ENCODE measurements at regions not wholly inside any gene's neighbourhood (a gene's known extent, or its start where the extent isn't known, plus 50 kb on each side); places are given as distances from the start of the nearest gene placed in this dataset.

GRCh38 chr4:33886356-33886755 lies 2358.0 kb downstream of the ARAP2 start:
- no peak for DNase-seq (ENCODE audit: extremely low read depth, low read depth)
- no peak for TF ChIP-seq CTCF (IDR thresholded peaks at IDR 0.05; ENCODE audit: low read depth, low read length, missing control alignments)
- no peak overlapping the region for H3K4me3 ChIP-seq (replicated peaks; ENCODE audit: low read depth, low read length)

GRCh38 chr4:33890841-33891240 lies 2353.5 kb downstream of the ARAP2 start:
- no peak for DNase-seq (ENCODE audit: extremely low read depth, low read depth)
- no peak for TF ChIP-seq CTCF (IDR thresholded peaks at IDR 0.05; ENCODE audit: low read depth, low read length, missing control alignments)
- H3K4me3 ChIP-seq (replicated peaks; ENCODE audit: low read depth, low read length), result no peak overlapping the region

- no peak for DNase-seq (ENCODE audit: extremely low read depth, low read depth)
- no peak for TF ChIP-seq CTCF (IDR thresholded peaks at IDR 0.05; ENCODE audit: low read depth, low read length, missing control alignments)
Observed at GRCh38 chr4:33911959-33912358, 2332.4 kb downstream of the ARAP2 start.

GRCh38 chr4:33914386-33914785 lies 2329.9 kb downstream of the ARAP2 start:
- no peak for DNase-seq (ENCODE audit: extremely low read depth, low read depth)
- TF ChIP-seq CTCF (IDR thresholded peaks at IDR 0.05; ENCODE audit: low read depth, low read length, missing control alignments), result no peak
- H3K4me3 ChIP-seq (replicated peaks; ENCODE audit: low read depth, low read length), result no peak overlapping the region

More at GRCh38 chr4:33911959-33912358, 2332.4 kb downstream of the ARAP2 start:
- H3K4me3 ChIP-seq (replicated peaks; ENCODE audit: low read depth, low read length), result no peak overlapping the region

- H3K4me3 ChIP-seq (replicated peaks; ENCODE audit: low read depth, low read length), result no peak overlapping the region
- TF ChIP-seq CTCF (IDR thresholded peaks at IDR 0.05; ENCODE audit: low read depth, low read length, missing control alignments), result no peak
- no peak for DNase-seq (ENCODE audit: extremely low read depth, low read depth)
Observed at GRCh38 chr4:33923469-33923868, 2320.8 kb downstream of the ARAP2 start.

- no peak overlapping the region for H3K4me3 ChIP-seq (replicated peaks; ENCODE audit: low read depth, low read length)
- no peak for DNase-seq (ENCODE audit: extremely low read depth, low read depth)
- TF ChIP-seq CTCF (IDR thresholded peaks at IDR 0.05; ENCODE audit: low read depth, low read length, missing control alignments), result no peak
Observed at GRCh38 chr4:33924239-33924638, 2320.1 kb downstream of the ARAP2 start.

- no peak for TF ChIP-seq CTCF (IDR thresholded peaks at IDR 0.05; ENCODE audit: low read depth, low read length, missing control alignments)
- H3K4me3 ChIP-seq (replicated peaks; ENCODE audit: low read depth, low read length), result no peak overlapping the region
- no peak for DNase-seq (ENCODE audit: extremely low read depth, low read depth)
Observed at GRCh38 chr4:33924811-33925210, 2319.5 kb downstream of the ARAP2 start.

All from HFF-Myc (cell line).